Stomach (tissue), 8 donors: ENCODE measurements at regions not wholly inside any gene's neighbourhood (a gene's known extent, or its start where the extent isn't known, plus 50 kb on each side); places are given as distances from the start of the nearest gene placed in this dataset.

Experiments
- DNase-seq, 2 donors: peaks; one replicate each; pipeline versions ENCODE4 v3.0.0 to v3.0.0-alpha.2; 2013 to 2019
- H3K27ac ChIP-seq, 5 donors: fragments of 200-600 bp in 4 of 5; sonication (generic) in 4 of 5; one replicate each; pipeline ENCODE4 v1.5.1; 2013 to 2019; ENCODE audit warnings: mild to moderate bottlenecking in 1 of 5, moderate library complexity in 1 of 5
- H3K27me3 ChIP-seq, 3 donors: fragments of 200-600 bp; sonication (generic); one replicate each; pipeline ENCODE4 v1.5.1; 2017 to 2019; ENCODE audit warnings: mixed run types in 1 of 3
- H3K36me3 ChIP-seq, 4 donors: fragments of 200-600 bp; sonication (generic); 1 replicate in 3 of 4; 2 replicates in 1 of 4; pipeline ENCODE4 v1.5.1; 2016 to 2019
- H3K4me1 ChIP-seq, 4 donors: fragments of 200-600 bp; sonication (generic); one replicate each; pipeline ENCODE4 v1.5.1; 2016 to 2019
- H3K4me3 ChIP-seq, 4 donors: fragments of 200-600 bp; sonication (generic) in 3 of 4; one replicate each; pipeline ENCODE4 v1.5.1; 2016 to 2019; ENCODE audit warnings: mild to moderate bottlenecking in 1 of 4
- H3K9me3 ChIP-seq, 4 donors: fragments of 200-600 bp; sonication (generic); one replicate each; pipeline ENCODE4 v1.5.1; 2016 to 2019
- EP300 ChIP-seq: sonication (generic); formaldehyde crosslinking; IDR thresholded peaks from one replicate; pipeline ENCODE4 v1.6.1; 2017; ENCODE audit warnings: antibody characterized with exemption
- POLR2A ChIP-seq, 4 donors: fragments of 450-650 bp; IDR thresholded peaks; one replicate each; pipeline ENCODE4 v1.6.1; 2016; ENCODE audit warnings: antibody characterized with exemption in 4 of 4, control low read depth in 2 of 4, mild to moderate bottlenecking in 1 of 4, moderate library complexity in 1 of 4
- POLR2AphosphoS5 ChIP-seq, 3 donors: sonication (generic); formaldehyde crosslinking; IDR thresholded peaks; one replicate each; pipeline ENCODE4 v1.6.1; 2016; ENCODE audit warnings: antibody characterized with exemption in 3 of 3
- WGBS, 5 donors: extraction: QIAGEN DNeasy Blood & Tissue Kit in 3 of 5; methylation state at CpG; one replicate each; pipeline versions ENCODE4 v1.1.5 to v1.1.7; 2013 to 2018; 5-methylcytosine and 5-hydroxymethylcytosine counted together
- intact Hi-C: fragments of 100-400 bp; cut with DNase I; formaldehyde crosslinking; loops from one replicate; pipeline ENCODE4 v1.15.1; 2023; ENCODE audit warnings: low total_unique reads
- TF ChIP-seq, protein P1 (sequence below), 7 experiments: fragments of 450-650 bp in 4 of 7; fragments of 200-600 bp in 3 of 7; sonication (generic) in 3 of 7; IDR thresholded peaks; one replicate each; pipeline ENCODE4 v1.5.1; 2016 to 2019; ENCODE audit warnings: antibody characterized with exemption in 7 of 7, control low read depth in 2 of 7, mild to moderate bottlenecking in 1 of 7
- donor health status: healthy with polysubstance abuse.
- donor health status: Bipolar disorder and iron deficiency.
- donor health status: healthy.

DNA sequence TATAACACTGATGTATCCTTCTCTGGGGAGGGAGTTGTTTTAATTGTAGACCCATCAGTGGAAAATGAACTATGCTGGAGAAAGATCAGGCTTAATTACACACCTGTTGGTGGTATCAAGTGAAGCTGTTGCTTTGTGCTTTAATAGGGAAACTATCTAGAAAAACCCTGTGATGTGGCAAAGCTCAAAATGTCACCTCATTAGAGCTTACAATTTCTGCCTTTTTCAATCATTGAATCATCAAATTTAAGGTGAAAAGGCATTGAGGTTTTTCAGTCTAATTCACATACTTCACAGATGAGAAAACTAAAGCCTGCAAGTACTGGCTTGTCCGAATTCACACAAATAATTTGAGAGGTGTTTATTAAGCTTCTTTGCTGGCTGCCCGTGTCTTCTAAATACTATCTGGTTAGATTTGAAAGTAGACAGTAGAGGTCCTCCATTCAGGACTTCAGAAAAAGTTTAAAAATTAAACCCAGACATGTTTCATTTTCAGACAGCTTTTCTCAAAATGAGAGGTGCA is 143.3 kb upstream of the MAP3K7 start:
- intact Hi-C loops, result no loop called here
- TF ChIP-seq POLR2AphosphoS5 (IDR thresholded peaks at IDR 0.05) (no peak), EP300 (no peak), POLR2A (IDR thresholded peaks at IDR 0.05) (no peak)
- TF ChIP-seq, protein P1, sequence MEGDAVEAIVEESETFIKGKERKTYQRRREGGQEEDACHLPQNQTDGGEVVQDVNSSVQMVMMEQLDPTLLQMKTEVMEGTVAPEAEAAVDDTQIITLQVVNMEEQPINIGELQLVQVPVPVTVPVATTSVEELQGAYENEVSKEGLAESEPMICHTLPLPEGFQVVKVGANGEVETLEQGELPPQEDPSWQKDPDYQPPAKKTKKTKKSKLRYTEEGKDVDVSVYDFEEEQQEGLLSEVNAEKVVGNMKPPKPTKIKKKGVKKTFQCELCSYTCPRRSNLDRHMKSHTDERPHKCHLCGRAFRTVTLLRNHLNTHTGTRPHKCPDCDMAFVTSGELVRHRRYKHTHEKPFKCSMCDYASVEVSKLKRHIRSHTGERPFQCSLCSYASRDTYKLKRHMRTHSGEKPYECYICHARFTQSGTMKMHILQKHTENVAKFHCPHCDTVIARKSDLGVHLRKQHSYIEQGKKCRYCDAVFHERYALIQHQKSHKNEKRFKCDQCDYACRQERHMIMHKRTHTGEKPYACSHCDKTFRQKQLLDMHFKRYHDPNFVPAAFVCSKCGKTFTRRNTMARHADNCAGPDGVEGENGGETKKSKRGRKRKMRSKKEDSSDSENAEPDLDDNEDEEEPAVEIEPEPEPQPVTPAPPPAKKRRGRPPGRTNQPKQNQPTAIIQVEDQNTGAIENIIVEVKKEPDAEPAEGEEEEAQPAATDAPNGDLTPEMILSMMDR (IDR thresholded peaks at IDR 0.05), result no peak
- DNase-seq, result no peak
- Histone ChIP-seq H3K36me3 (no peaks in the 10 kb centered on the region), H3K4me1 (no peaks in the 10 kb centered on the region), H3K9me3 (peaks cover 0 to 6% (median 0%) of the 10 kb centered on the region in 4 donors), H3K27ac (no peak overlapping the region), H3K4me3 (no peak overlapping the region), H3K27me3 (no peaks in the 10 kb centered on the region)
- WGBS, 5 donors, result 79 to 83% (median 79%) methylated on average over 2 of the region's 2 CpGs

DNA sequence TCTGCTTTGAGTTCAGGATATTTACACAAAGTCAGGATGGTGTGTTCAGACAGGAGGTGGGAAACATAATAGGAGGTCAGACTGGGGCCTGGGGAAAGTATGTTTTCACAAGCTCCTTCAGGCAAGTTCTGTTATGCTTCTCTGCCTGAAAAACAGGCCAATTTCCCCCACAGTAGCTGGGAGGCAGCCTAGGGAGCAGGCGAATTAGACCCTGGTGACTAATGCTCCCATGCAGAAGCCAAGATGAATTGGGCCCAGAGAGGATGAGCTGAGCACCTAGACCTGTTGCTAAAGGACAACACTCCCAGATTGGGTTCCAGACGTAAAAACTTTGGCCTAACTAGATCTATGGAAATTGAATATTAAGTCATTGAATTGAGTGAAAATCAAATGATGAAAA is 142.2 kb upstream of the MAP3K7 start:
- Histone ChIP-seq H3K27me3 (no peaks in the 10 kb centered on the region), H3K36me3 (no peaks in the 10 kb centered on the region), H3K4me3 (no peak overlapping the region), H3K27ac (no peak overlapping the region), H3K9me3 (no peaks in the 10 kb centered on the region), H3K4me1 (no peaks in the 10 kb centered on the region)
- intact Hi-C loops, result no loop called here
- WGBS, 5 donors, result 55 to 83% (median 76%) methylated on average over 2 of the region's 2 CpGs
- no peak for DNase-seq
- TF ChIP-seq POLR2A (IDR thresholded peaks at IDR 0.05) (no peak), EP300 (no peak), POLR2AphosphoS5 (IDR thresholded peaks at IDR 0.05) (no peak)
- TF ChIP-seq, protein P1 (IDR thresholded peaks at IDR 0.05), result no peak

DNA sequence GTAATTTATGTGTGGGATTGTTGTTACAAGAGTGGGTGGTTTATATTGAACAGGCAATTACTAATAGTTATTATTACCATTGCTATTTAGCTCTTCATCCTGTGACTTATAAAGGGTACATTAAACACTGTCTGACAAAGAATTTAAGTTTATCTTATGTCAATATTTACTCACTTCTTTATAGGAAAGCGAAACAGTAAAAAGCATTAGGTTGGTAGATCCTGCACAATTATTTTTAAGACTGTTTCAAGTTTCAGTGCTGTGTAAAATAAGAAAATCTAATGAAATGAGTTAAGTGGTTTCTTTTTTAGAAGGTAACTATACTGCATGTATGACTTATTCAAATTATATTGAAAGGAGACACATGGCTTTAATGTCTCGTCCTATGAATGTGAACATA is 135.8 kb upstream of the MAP3K7 start:
- intact Hi-C loops, result no loop called here
- Histone ChIP-seq H3K36me3 (no peaks in the 10 kb centered on the region), H3K27me3 (no peaks in the 10 kb centered on the region), H3K9me3 (no peaks in the 10 kb centered on the region), H3K27ac (peak overlapping the region in 1 of 5 donors; percentile 48), H3K4me3 (no peak overlapping the region), H3K4me1 (no peaks in the 10 kb centered on the region)
- TF ChIP-seq POLR2AphosphoS5 (IDR thresholded peaks at IDR 0.05) (no peak), POLR2A (IDR thresholded peaks at IDR 0.05) (no peak), EP300 (no peak)
- TF ChIP-seq, protein P1 (IDR thresholded peaks at IDR 0.05), result no peak
- no peak for DNase-seq
- 26 to 48% (median 41%) methylated on average over 2 of the region's 2 CpGs for WGBS, 5 donors

DNA sequence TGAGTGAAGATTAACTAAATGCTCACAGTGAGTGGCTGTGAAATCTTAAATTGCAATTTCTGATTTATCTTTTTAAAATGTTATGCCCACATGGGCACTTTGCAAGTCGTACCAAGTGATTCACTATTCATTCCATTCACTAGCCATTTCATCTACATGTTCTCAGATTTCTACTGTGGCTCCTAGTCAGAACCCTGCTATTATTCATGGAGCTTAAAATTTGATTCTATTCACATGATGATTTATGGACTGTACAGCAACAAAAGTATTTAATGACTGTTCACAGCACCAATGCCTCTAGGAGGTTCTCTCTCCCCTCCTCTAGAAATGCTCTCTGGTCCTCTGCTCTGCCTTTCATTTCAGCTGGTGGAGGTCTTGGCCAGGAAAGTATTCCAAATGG is 133.5 kb upstream of the MAP3K7 start:
- no peaks in the 10 kb centered on the region for H3K9me3 ChIP-seq
- H3K4me3 ChIP-seq, result no peak overlapping the region
- no peaks in the 10 kb centered on the region for H3K36me3 ChIP-seq
- no peaks in the 10 kb centered on the region for H3K4me1 ChIP-seq
- WGBS, 5 donors, result 54 to 85% (median 70%) methylated on average over 1 of the region's 1 CpG
- H3K27ac ChIP-seq, result no peak overlapping the region
- no peak for DNase-seq
- H3K27me3 ChIP-seq, result no peaks in the 10 kb centered on the region
- TF ChIP-seq EP300 (no peak), POLR2A (IDR thresholded peaks at IDR 0.05) (no peak), POLR2AphosphoS5 (IDR thresholded peaks at IDR 0.05) (no peak)
- TF ChIP-seq, protein P1 (IDR thresholded peaks at IDR 0.05), result no peak
- intact Hi-C loops, result no loop called here
